ENCODE measurements at regions not wholly inside any gene's neighbourhood (a gene's known extent, or its start where the extent isn't known, plus 50 kb on each side); places are given as distances from the start of the nearest gene placed in this dataset.
A peak's percentile ranks its signal among the peaks of the same experiment; 100 is the strongest.

- no peak for FAIRE-seq
- no peak for DNase-seq (ENCODE audit: insufficient read length, low spot score)
- TF ChIP-seq CTCF (IDR thresholded peaks at IDR 0.05; ENCODE audit: insufficient read depth, missing control alignments): no peak
Observed at GRCh38 chr15:46543626-46544025, 908.8 kb downstream of the SQOR start.

DNA sequence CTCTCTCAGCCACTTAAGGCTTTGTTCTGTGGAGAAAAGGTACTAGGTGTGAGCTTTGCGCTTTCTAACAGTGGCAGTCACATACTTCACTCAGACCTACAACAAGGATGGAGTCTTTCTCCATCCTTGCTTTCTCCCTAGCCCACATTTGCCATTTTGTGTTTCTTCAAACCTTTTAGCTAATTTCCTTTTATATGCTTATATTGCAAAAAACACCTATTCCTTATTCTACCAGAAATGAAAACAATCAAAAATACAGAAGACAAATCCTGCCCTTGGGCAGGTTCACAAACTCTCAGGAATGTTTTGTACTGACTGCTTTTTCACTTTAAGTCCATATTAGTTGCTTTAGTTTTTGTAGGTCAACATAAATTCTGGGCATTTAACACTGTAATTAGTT lies 914.2 kb downstream of the SQOR start:
- no peak for DNase-seq (ENCODE audit: insufficient read length, low spot score)
- no peak for TF ChIP-seq CTCF (IDR thresholded peaks at IDR 0.05; ENCODE audit: insufficient read depth, missing control alignments)
- no peak for FAIRE-seq

DNA sequence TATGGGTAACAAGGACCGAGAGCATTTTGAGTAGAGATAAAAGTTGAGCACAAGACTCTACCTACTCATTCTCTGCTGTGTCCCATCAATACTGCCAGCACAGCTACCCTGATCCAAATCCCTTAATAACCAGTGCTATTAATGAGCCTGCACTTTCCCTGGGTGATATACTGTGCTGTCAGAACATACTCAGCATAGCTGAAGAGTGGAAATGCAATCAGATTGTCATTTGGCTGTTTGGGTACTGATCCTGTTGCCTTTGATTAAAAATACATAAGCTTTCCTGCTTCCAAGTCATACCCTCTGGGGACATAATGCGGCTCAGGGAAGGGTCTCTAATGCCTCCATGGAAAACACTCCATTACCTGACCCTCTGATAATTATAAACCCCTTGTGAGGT lies 917.5 kb downstream of the SQOR start:
- TF ChIP-seq CTCF (IDR thresholded peaks at IDR 0.05; ENCODE audit: insufficient read depth, missing control alignments): no peak
- FAIRE-seq: peak; percentile 70
- DNase-seq (ENCODE audit: insufficient read length, low spot score): peak; percentile 40

DNA sequence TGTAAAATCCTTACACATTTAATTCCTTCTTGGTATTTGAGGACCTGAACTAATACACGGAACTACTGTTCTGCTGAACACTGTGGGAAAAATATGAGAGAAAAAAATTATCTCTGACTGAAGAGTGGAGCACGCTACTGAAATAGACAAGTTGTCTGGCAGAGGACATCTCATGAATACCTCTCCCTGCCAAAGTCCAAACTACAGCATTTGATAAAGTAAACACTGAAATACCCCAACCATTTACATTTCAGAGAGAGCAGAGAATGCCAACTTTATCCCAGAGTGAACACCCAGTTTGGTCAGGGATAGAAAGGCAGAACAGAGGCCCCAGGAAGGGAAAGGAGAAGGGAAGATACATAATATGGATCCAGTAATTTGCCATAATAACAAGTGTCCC lies 920.7 kb downstream of the SQOR start:
- no peak for DNase-seq (ENCODE audit: insufficient read length, low spot score)
- FAIRE-seq: no peak
- TF ChIP-seq CTCF (IDR thresholded peaks at IDR 0.05; ENCODE audit: insufficient read depth, missing control alignments): no peak

GRCh38 chr15:46556010-46556409 lies 921.2 kb downstream of the SQOR start:
- FAIRE-seq (no peak), DNase-seq (ENCODE audit: insufficient read length, low spot score) (no peak)
- TF ChIP-seq CTCF (IDR thresholded peaks at IDR 0.05; ENCODE audit: insufficient read depth, missing control alignments): no peak

DNA sequence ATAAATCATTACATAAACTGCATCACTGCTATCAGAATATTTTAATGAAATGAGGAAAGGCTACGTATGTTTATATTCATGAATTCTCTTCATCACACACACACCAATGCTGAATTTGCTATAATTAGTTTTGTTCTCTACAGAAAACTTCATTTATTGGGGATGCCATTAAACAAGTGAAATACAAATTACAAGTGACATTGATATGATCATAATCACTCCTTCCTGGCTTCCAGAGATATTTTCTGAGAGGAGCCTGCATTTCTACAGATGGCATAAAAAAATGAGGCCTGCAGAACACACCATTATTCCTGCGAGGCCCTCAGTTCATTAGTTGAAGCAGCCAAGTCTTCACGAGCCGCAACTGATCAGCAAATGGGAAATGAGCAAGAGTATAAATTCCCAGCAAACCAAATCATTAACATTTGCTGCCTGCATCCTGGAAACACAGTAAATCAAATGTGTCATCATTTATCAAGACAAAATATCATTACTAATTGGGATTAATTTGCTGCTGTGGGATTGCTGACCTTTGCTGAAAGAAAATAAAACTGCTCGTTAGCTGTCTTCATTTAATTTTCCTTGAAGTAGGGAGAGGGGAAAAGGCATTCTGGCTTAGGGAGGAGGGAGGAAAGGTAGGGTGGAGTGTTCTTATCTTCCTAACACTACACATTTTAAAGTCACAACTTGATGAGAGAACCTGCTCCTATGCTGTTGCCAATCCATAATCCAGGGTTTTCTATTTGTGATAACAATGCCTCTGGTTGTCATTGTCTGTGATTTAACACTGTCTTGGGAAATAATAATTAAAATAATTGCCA lies 921.9 kb downstream of the SQOR start:
- TF ChIP-seq CTCF (IDR thresholded peaks at IDR 0.05; ENCODE audit: insufficient read depth, missing control alignments): no peak
- DNase-seq (ENCODE audit: insufficient read length, low spot score): no peak
- no peak for FAIRE-seq

DNA sequence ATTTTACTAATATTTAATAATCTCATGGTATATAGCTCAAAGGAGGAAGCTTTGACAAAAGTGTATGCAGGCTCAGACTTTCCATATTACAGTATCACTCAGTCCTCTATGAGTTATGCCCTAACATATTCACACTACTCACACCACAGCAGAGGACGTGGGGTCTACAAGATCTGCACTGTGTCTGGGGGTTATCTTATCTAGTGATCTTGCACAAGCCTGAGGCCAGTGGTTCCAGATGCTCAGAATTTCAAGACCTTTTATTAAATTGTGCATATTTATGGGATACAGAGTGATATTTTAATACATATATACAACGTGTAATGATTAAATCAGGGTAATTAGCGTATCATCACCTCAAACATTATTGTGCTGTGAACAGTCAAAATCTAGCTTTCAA lies 933.1 kb downstream of the SQOR start:
- no peak for TF ChIP-seq CTCF (IDR thresholded peaks at IDR 0.05; ENCODE audit: insufficient read depth, missing control alignments)
- FAIRE-seq (no peak), DNase-seq (ENCODE audit: insufficient read length, low spot score) (no peak)

Measured in D721Med (cell line).